Renal cortical epithelial cell (primary cell): ENCODE measurements at regions not wholly inside any gene's neighbourhood (a gene's known extent, or its start where the extent isn't known, plus 50 kb on each side); places are given as distances from the start of the nearest gene placed in this dataset.
"Not testable (repeated sequence)": the region's sequence is repeated elsewhere in the genome, so short reads cannot be mapped to it uniquely, and the experiment has no call there.

Source experiments
- DNase-seq: peaks from one replicate; pipeline ENCODE4 v3.0.0-alpha.2; 2011; ENCODE audit warnings: low read depth

DNA sequence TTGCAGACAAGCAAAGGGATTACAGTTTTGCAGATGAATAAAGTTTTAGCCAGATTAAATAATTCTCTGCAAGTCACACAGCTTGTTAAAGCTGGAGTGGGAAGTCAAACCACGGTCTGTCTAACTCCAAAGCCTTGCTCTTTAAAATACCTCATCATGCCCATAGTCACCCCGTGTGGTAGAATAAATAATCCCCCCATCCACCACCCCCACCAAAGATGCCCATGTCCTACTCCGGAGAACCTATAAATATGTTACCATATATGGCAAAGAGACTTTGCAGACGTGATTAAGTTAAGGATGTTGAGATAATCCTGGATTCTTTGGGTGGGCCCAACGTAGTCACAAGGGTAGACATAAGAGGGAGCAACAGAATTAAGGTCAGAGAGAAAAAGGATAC is 118.7 kb downstream of the BEND2 start:
- DNase-seq, result no peak

- no peak for DNase-seq
Measured at GRCh38 chrX:18101087-18101486, 119.6 kb downstream of the BEND2 start.

DNA sequence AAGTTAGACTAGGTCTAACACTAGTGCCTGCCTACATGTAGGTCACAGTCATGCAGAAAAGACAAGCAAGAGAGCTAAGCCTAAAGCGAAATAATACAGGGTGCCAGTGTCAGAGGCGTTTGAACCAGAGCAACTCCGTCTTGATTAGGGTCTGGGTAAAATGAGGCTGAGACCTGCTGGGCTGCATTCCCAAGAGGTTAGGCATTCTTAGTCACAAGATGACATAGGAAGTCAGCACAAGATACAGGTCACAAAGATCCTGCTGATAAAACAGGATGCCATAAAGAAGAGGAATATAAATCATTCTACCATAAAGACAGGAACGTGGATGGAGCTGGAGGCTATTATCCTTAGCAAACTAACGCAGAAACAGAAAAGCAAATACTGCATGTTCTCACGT is 120.9 kb downstream of the BEND2 start:
- DNase-seq, result peak; percentile 15

- no peak for DNase-seq
Measured at GRCh38 chrX:18098763-18099162, 121.9 kb downstream of the BEND2 start.

GRCh38 chrX:18076434-18076833 is 144.3 kb downstream of the BEND2 start:
- DNase-seq, result no peak

DNA sequence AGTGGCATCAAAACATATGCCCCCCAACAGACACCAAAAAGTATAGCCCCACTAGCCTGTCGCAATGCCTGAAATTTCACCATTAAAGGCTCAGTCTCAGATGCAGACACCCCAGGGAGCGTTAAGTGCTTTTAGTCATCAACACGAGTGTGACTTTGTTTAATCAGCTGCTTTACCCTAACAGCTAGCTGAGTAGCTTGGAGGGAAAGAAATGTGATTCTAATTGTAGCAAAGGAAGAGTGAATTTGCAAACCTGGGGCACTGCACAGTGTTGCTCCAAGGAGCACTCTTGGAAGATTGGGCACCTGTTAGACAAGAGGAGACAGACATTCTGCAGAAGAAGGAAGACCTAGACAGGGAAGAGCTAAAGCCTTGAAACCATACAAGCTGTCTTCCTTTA is 145.1 kb downstream of the BEND2 start:
- DNase-seq, result no peak

DNA sequence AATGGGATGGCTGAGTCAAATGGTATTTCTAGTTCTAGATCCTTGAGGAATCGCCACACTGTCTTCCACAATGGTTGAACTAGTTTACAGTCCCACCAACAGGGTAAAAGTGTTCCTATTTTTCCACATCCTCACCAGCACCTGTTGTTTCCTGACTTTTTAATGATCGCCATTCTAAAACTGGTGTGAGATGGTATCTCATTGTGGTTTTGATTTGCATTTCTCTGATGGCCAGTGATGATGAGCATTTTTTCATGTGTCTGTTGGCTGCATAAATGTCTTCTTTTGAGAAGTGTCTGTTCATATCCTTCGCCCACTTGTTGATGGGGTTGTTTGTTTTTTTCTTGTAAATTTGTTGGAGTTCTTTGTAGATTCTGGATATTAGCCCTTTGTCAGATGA is 152.6 kb downstream of the BEND2 start:
- not testable (repeated sequence) for DNase-seq

- DNase-seq, result no peak
Measured at GRCh38 chrX:18065956-18066355, 154.7 kb downstream of the BEND2 start.

DNA sequence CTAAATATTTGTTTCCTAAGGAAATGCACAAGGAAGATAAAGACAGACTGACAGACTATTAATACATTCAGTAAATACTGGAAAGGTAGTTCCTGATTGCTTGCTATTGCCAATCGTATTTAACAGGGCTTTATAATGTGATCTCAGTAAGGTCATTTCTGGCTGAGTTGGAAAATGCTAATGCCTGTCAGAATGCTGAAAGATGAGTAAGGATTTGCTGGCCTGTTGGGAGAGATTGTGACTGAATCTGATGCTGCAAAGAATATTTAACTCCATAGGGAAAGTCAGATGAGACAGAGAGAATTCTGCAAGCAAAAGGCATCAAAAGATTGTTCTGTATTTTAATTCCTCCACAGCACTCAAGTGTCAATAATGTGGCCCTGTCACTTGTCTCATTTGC is 169.0 kb downstream of the BEND2 start:
- DNase-seq, result no peak

- DNase-seq, result no peak
Measured at GRCh38 chrX:18047491-18047890, 173.2 kb downstream of the BEND2 start.

- no peak for DNase-seq
Measured at GRCh38 chrX:18045436-18045835, 175.2 kb downstream of the BEND2 start.

DNA sequence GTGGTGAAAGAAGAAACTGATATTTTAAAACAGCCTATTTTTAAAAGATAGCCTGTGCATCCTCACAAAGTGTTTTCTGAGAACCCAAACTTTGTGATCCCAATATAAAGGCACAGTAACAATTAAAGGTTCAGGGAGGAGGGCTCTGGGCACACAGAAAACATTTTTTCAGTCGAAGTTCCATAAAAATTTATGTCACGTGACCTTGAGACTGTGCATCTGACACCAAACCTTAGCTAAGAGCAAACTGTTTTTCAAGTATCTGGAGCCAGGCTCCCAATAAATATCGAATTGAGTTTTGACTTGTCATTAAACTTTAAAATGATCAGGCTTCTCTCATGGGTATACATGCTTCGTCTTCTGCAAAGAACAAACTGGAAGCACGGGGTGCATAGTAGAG is 177.9 kb downstream of the BEND2 start:
- DNase-seq, result no peak

- no peak for DNase-seq
Measured at GRCh38 chrX:18041656-18042055, 179.0 kb downstream of the BEND2 start.

- DNase-seq, result no peak
Measured at GRCh38 chrX:18039023-18039422, 177.9 kb upstream of the RAI2 start.

GRCh38 chrX:18036394-18036793 is 175.3 kb upstream of the RAI2 start:
- DNase-seq, result no peak

DNA sequence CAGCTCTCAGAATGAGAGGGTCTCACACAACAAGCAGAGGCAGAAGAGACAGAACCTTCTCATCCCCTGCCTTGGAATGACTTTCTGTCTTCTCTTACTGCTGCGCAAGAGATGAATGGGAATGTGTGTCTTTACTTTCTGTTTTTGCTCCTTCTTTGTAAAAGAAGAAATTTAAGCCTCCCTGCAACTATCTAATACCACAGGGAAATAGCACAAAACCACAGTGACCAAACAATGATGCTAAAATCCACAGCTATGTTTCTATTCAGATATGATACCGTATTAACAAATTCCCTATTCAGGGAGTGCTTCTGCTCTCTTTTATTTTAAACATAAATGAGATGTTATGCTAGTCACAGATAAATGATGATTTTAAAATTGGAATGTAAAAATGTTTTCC is 173.8 kb upstream of the RAI2 start:
- DNase-seq, result no peak

DNA sequence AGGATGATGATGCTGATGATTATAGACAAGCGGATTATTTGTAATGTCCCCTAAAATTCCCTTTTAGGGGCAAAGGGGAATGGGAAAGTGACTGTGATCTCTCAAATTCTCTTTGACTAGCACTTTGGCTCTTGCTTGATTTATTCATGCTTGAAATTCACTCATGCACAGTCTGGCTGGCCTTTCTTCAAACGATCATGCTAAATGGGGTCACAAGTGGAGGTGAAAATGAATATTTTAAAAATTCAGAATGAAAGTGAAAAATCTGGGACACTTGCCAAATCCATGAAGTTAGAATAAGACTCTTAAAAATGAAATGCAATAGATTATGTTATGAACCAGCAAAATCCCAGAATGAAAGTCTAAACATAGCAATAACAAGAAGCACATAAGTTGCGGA is 173.4 kb upstream of the RAI2 start:
- no peak for DNase-seq

DNA sequence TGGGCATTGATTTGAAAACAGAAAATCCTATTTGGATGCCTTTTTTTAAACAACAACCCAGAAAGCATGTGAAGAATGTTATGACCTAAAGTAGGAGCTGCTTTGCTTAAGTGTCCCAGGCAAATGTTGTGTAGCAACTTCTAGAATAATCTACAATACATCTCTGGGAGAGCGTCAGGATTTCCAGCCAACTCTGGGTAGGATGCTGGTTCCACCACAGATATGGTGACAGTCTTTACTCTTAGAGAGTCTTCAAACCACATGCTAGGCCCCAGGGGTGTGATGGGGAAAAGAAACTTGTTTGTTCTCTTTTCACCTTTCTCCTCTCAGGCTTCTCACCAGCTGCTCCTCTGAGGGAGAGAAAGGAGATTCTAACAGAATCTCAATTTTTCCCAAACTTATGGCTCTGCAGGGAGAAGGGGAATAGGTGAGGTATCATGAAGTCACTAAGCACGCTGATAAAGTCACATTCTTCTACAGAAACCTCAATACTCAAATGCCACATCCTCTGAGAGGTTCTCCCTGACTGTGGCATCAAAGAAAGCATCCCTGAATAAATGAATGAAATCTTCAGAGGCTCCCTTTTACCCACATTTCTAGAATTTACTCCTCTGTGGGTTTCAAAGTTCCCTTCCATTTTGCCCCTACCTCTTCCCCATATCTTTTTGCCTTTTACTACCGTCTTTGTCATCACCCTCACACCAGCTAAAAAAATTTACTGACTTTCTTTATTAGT is 171.6 kb upstream of the RAI2 start:
- no peak for DNase-seq

DNA sequence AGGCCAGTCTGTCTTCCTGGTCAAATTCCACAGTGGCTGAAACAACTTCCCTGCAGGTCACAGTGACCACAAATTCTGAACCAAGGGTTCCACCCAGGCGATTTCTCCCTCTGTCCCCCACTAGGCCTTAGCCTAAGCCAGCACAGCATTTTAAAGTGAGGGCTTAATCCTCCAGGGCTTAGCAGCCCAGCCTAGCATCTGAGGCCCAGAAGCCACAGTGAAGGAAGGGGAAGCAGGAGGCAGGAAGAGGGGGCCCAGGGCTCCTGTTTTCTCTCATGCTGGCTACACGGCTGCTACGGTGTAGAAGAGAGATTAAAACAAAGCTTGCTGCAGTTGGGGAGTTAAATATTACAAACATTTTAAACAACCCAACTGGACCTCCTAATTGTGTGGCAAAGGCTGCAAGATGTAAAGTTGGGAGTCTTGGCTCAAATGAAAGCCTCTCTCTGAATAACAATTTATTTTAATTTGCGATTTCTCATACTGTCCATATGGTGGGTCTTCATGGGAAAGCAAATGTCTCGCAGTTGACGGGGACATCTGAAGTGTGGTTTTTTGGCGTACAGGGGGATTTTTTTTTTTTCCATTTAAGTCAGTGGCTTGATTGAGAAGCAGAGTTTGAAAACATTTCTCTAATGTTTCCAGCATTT is 170.8 kb upstream of the RAI2 start:
- no peak for DNase-seq

- DNase-seq, result not testable (repeated sequence)
Measured at GRCh38 chrX:18030656-18031055, 169.6 kb upstream of the RAI2 start.

DNA sequence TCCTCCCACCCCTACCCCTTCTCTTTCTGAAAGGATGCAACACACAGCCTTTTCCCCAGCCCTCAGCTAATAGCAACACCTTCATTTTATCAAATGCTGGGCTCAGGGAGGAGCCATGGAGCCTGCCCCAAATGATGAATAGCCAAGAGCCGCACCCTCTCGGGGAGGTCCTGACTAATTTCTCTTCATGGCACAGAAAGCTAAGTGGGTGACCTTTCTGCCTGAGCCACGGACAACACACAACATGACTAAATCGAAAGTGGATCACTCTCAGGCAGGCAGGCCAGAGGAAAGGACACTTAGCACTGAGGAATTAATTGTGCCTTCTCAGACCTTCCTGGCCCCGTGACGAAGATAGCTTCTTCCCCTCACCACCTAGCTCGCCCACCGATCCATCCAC is 165.1 kb upstream of the RAI2 start:
- DNase-seq, result peak; percentile 11

DNA sequence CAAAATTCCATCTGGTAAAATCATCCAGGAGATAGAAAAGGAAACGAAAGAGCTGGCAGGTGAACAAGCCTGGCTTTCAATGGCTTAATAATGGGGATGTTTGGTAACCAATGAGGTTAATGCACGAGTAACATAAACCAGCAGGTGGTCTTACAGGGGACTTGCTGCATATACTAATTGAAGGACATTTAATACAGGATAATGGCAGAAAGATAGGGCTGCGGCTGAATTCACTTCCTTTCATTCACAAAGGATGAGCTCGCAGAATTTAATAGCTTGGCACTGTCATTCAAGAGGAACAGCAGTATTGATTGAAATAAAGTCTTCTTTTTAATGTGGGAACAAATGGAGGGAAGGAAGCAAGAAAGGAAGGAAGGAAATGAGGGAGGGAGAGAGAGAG is 156.3 kb upstream of the RAI2 start:
- no peak for DNase-seq

GRCh38 chrX:18016941-18017340 is 155.8 kb upstream of the RAI2 start:
- no peak for DNase-seq

GRCh38 chrX:18010253-18010652 is 149.2 kb upstream of the RAI2 start:
- no peak for DNase-seq
